ENCODE measurements at regions not wholly inside any gene's neighbourhood (a gene's known extent, or its start where the extent isn't known, plus 50 kb on each side); places are given as distances from the start of the nearest gene placed in this dataset.

GRCh38 chr2:150374492-150374891, 113.0 kb downstream of the RND3 start:
- Histone ChIP-seq H3K4me3 (ENCODE audit: insufficient read depth, low read depth, low read length) (no peak overlapping the region), H3K9me3 (ENCODE audit: control insufficient read depth, low read length) (no peaks in the 10 kb centered on the region), H3K27ac (ENCODE audit: insufficient read depth, low read depth, low read length, poor library complexity, severe bottlenecking) (no peak overlapping the region), H3K27me3 (ENCODE audit: control insufficient read depth, insufficient read depth, low read length, poor library complexity, severe bottlenecking) (no peaks in the 10 kb centered on the region), H3K36me3 (ENCODE audit: control insufficient read depth, insufficient read depth, low read length) (no peaks in the 10 kb centered on the region), H3K4me1 (ENCODE audit: control insufficient read depth, insufficient read depth, low read length) (no peaks in the 10 kb centered on the region)
- 82 to 100% methylated on average over 1 of the region's 1 CpG for WGBS, 2 experiments

GRCh38 chr2:150373374-150373773, 114.1 kb downstream of the RND3 start:
- Histone ChIP-seq H3K4me3 (ENCODE audit: insufficient read depth, low read depth, low read length) (no peak overlapping the region), H3K27me3 (ENCODE audit: control insufficient read depth, insufficient read depth, low read length, poor library complexity, severe bottlenecking) (no peaks in the 10 kb centered on the region), H3K27ac (ENCODE audit: insufficient read depth, low read depth, low read length, poor library complexity, severe bottlenecking) (no peak overlapping the region), H3K9me3 (ENCODE audit: control insufficient read depth, low read length) (no peaks in the 10 kb centered on the region), H3K4me1 (ENCODE audit: control insufficient read depth, insufficient read depth, low read length) (no peaks in the 10 kb centered on the region), H3K36me3 (ENCODE audit: control insufficient read depth, insufficient read depth, low read length) (no peaks in the 10 kb centered on the region)
- 95 to 100% methylated on average over 1 of the region's 2 CpGs for WGBS, 2 experiments

- H3K36me3 ChIP-seq (ENCODE audit: control insufficient read depth, insufficient read depth, low read length) = no peaks in the 10 kb centered on the region
- no peak overlapping the region for H3K27ac ChIP-seq (ENCODE audit: insufficient read depth, low read depth, low read length, poor library complexity, severe bottlenecking)
- 99 to 100% methylated on average over 3 of the region's 3 CpGs for WGBS, 2 experiments
- H3K4me3 ChIP-seq (ENCODE audit: insufficient read depth, low read depth, low read length) = no peak overlapping the region
- no peaks in the 10 kb centered on the region for H3K9me3 ChIP-seq (ENCODE audit: control insufficient read depth, low read length)
- H3K27me3 ChIP-seq (ENCODE audit: control insufficient read depth, insufficient read depth, low read length, poor library complexity, severe bottlenecking) = no peaks in the 10 kb centered on the region
- no peaks in the 10 kb centered on the region for H3K4me1 ChIP-seq (ENCODE audit: control insufficient read depth, insufficient read depth, low read length)
These were observed 116.2 kb downstream of the RND3 start for GRCh38 chr2:150371044-150371818.

- no peaks in the 10 kb centered on the region for H3K9me3 ChIP-seq (ENCODE audit: control insufficient read depth, low read length)
- H3K4me3 ChIP-seq (ENCODE audit: insufficient read depth, low read depth, low read length) = no peak overlapping the region
- H3K27me3 ChIP-seq (ENCODE audit: control insufficient read depth, insufficient read depth, low read length, poor library complexity, severe bottlenecking) = no peaks in the 10 kb centered on the region
- WGBS, 2 experiments = 95 to 97% methylated on average over 2 of the region's 4 CpGs
- no peaks in the 10 kb centered on the region for H3K36me3 ChIP-seq (ENCODE audit: control insufficient read depth, insufficient read depth, low read length)
- no peaks in the 10 kb centered on the region for H3K4me1 ChIP-seq (ENCODE audit: control insufficient read depth, insufficient read depth, low read length)
- no peak overlapping the region for H3K27ac ChIP-seq (ENCODE audit: insufficient read depth, low read depth, low read length, poor library complexity, severe bottlenecking)
These were observed 116.9 kb downstream of the RND3 start for GRCh38 chr2:150370561-150370960.

GRCh38 chr2:150369862-150370261, 117.6 kb downstream of the RND3 start:
- no peak overlapping the region for H3K4me3 ChIP-seq (ENCODE audit: insufficient read depth, low read depth, low read length)
- 95% methylated on average over 9 of the region's 9 CpGs for WGBS, 2 experiments
- no peaks in the 10 kb centered on the region for H3K36me3 ChIP-seq (ENCODE audit: control insufficient read depth, insufficient read depth, low read length)
- H3K9me3 ChIP-seq (ENCODE audit: control insufficient read depth, low read length) = no peaks in the 10 kb centered on the region
- H3K27ac ChIP-seq (ENCODE audit: insufficient read depth, low read depth, low read length, poor library complexity, severe bottlenecking) = no peak overlapping the region
- no peaks in the 10 kb centered on the region for H3K27me3 ChIP-seq (ENCODE audit: control insufficient read depth, insufficient read depth, low read length, poor library complexity, severe bottlenecking)
- no peaks in the 10 kb centered on the region for H3K4me1 ChIP-seq (ENCODE audit: control insufficient read depth, insufficient read depth, low read length)

GRCh38 chr2:150358468-150358807, 129.0 kb downstream of the RND3 start:
- H3K27ac ChIP-seq (ENCODE audit: insufficient read depth, low read depth, low read length, poor library complexity, severe bottlenecking) = no peak overlapping the region
- H3K4me1 ChIP-seq (ENCODE audit: control insufficient read depth, insufficient read depth, low read length) = no peaks in the 10 kb centered on the region
- H3K27me3 ChIP-seq (ENCODE audit: control insufficient read depth, insufficient read depth, low read length, poor library complexity, severe bottlenecking) = no peaks in the 10 kb centered on the region
- no peak overlapping the region for H3K4me3 ChIP-seq (ENCODE audit: insufficient read depth, low read depth, low read length)
- WGBS, 2 experiments = 93 to 95% methylated on average over 3 of the region's 3 CpGs
- no peaks in the 10 kb centered on the region for H3K36me3 ChIP-seq (ENCODE audit: control insufficient read depth, insufficient read depth, low read length)
- no peaks in the 10 kb centered on the region for H3K9me3 ChIP-seq (ENCODE audit: control insufficient read depth, low read length)

- Histone ChIP-seq H3K4me3 (ENCODE audit: insufficient read depth, low read depth, low read length) (no peak overlapping the region), H3K27me3 (ENCODE audit: control insufficient read depth, insufficient read depth, low read length, poor library complexity, severe bottlenecking) (no peaks in the 10 kb centered on the region), H3K27ac (ENCODE audit: insufficient read depth, low read depth, low read length, poor library complexity, severe bottlenecking) (no peak overlapping the region), H3K9me3 (ENCODE audit: control insufficient read depth, low read length) (no peaks in the 10 kb centered on the region), H3K36me3 (ENCODE audit: control insufficient read depth, insufficient read depth, low read length) (no peaks in the 10 kb centered on the region), H3K4me1 (ENCODE audit: control insufficient read depth, insufficient read depth, low read length) (no peaks in the 10 kb centered on the region)
- 100% methylated on average over 1 of the region's 2 CpGs; no CpG with 5 or more reads in 1 of the 2 experiments for WGBS, 2 experiments
These were observed 129.5 kb downstream of the RND3 start for GRCh38 chr2:150357770-150358467.

GRCh38 chr2:150355440-150355839, 132.0 kb downstream of the RND3 start:
- H3K36me3 ChIP-seq (ENCODE audit: control insufficient read depth, insufficient read depth, low read length) = no peaks in the 10 kb centered on the region
- WGBS, 2 experiments = 76% methylated on average over 2 of the region's 2 CpGs
- no peaks in the 10 kb centered on the region for H3K9me3 ChIP-seq (ENCODE audit: control insufficient read depth, low read length)
- no peak overlapping the region for H3K4me3 ChIP-seq (ENCODE audit: insufficient read depth, low read depth, low read length)
- no peaks in the 10 kb centered on the region for H3K4me1 ChIP-seq (ENCODE audit: control insufficient read depth, insufficient read depth, low read length)
- no peaks in the 10 kb centered on the region for H3K27me3 ChIP-seq (ENCODE audit: control insufficient read depth, insufficient read depth, low read length, poor library complexity, severe bottlenecking)
- H3K27ac ChIP-seq (ENCODE audit: insufficient read depth, low read depth, low read length, poor library complexity, severe bottlenecking) = no peak overlapping the region

- Histone ChIP-seq H3K4me1 (ENCODE audit: control insufficient read depth, insufficient read depth, low read length) (no peaks in the 10 kb centered on the region), H3K27me3 (ENCODE audit: control insufficient read depth, insufficient read depth, low read length, poor library complexity, severe bottlenecking) (no peaks in the 10 kb centered on the region), H3K27ac (ENCODE audit: insufficient read depth, low read depth, low read length, poor library complexity, severe bottlenecking) (no peak overlapping the region), H3K4me3 (ENCODE audit: insufficient read depth, low read depth, low read length) (no peak overlapping the region), H3K36me3 (ENCODE audit: control insufficient read depth, insufficient read depth, low read length) (no peaks in the 10 kb centered on the region), H3K9me3 (ENCODE audit: control insufficient read depth, low read length) (no peaks in the 10 kb centered on the region)
- WGBS, 2 experiments = 100% methylated on average over 1 of the region's 2 CpGs
These were observed 134.1 kb downstream of the RND3 start for GRCh38 chr2:150353376-150353775.

GRCh38 chr2:150351922-150352321, 135.5 kb downstream of the RND3 start:
- no peak overlapping the region for H3K4me3 ChIP-seq (ENCODE audit: insufficient read depth, low read depth, low read length)
- no peaks in the 10 kb centered on the region for H3K36me3 ChIP-seq (ENCODE audit: control insufficient read depth, insufficient read depth, low read length)
- H3K9me3 ChIP-seq (ENCODE audit: control insufficient read depth, low read length) = no peaks in the 10 kb centered on the region
- H3K27me3 ChIP-seq (ENCODE audit: control insufficient read depth, insufficient read depth, low read length, poor library complexity, severe bottlenecking) = no peaks in the 10 kb centered on the region
- H3K27ac ChIP-seq (ENCODE audit: insufficient read depth, low read depth, low read length, poor library complexity, severe bottlenecking) = no peak overlapping the region
- H3K4me1 ChIP-seq (ENCODE audit: control insufficient read depth, insufficient read depth, low read length) = no peaks in the 10 kb centered on the region

Measured in ectodermal cell (in vitro differentiated cells).